Vagina (tissue), 2 donors: ENCODE measurements at regions not wholly inside any gene's neighbourhood (a gene's known extent, or its start where the extent isn't known, plus 50 kb on each side); places are given as distances from the start of the nearest gene placed in this dataset.

Experiments
- DNase-seq, 2 donors: peaks; one replicate each; pipeline ENCODE4 v3.0.0-alpha.2; 2017; ENCODE audit errors: extremely low spot score in 2 of 2
- H3K27ac ChIP-seq: fragments of 200-600 bp; sonication (generic); one replicate; pipeline ENCODE4 v1.5.1; 2019
- H3K27me3 ChIP-seq: fragments of 200-600 bp; sonication (generic); one replicate; pipeline ENCODE4 v1.5.1; 2019
- H3K36me3 ChIP-seq, 2 donors: fragments of 200-600 bp; sonication (generic); one replicate each; pipeline ENCODE4 v1.5.1; 2017 to 2019
- H3K4me1 ChIP-seq: fragments of 200-600 bp; sonication (generic); one replicate; pipeline ENCODE4 v1.5.1; 2019
- H3K4me3 ChIP-seq, 2 donors: fragments of 200-600 bp; sonication (generic); 1 replicate in 1 of 2; 2 replicates in 1 of 2; pipeline ENCODE4 v1.5.1; 2016 to 2019
- H3K9me3 ChIP-seq: fragments of 200-600 bp; sonication (generic); one replicate; pipeline ENCODE4 v1.5.1; 2019
- POLR2A ChIP-seq, 2 donors: fragments of 450-650 bp; IDR thresholded peaks; one replicate each; pipeline ENCODE4 v1.6.1; 2017; ENCODE audit warnings: antibody characterized with exemption in 2 of 2, mild to moderate bottlenecking in 2 of 2, moderate library complexity in 2 of 2
- POLR2AphosphoS5 ChIP-seq, 2 donors: sonication (generic); formaldehyde crosslinking; IDR thresholded peaks; one replicate each; pipeline ENCODE4 v1.9.0; 2017; ENCODE audit warnings: antibody characterized with exemption in 2 of 2, mild to moderate bottlenecking in 2 of 2, low read depth in 1 of 2; ENCODE audit not compliant: insufficient read depth in 1 of 2
- intact Hi-C: fragments of 100-400 bp; cut with DNase I; formaldehyde crosslinking; loops from one replicate; pipeline ENCODE4 v1.15.1; 2023
- TF ChIP-seq, protein P1 (sequence below), 3 experiments: fragments of 450-650 bp in 2 of 3; fragments of 200-600 bp in 1 of 3; sonication (generic) in 1 of 3; IDR thresholded peaks; one replicate each; pipeline ENCODE4 v1.5.1; 2017 to 2019; ENCODE audit warnings: antibody characterized with exemption in 3 of 3, mild to moderate bottlenecking in 2 of 3, moderate library complexity in 2 of 3

DNA sequence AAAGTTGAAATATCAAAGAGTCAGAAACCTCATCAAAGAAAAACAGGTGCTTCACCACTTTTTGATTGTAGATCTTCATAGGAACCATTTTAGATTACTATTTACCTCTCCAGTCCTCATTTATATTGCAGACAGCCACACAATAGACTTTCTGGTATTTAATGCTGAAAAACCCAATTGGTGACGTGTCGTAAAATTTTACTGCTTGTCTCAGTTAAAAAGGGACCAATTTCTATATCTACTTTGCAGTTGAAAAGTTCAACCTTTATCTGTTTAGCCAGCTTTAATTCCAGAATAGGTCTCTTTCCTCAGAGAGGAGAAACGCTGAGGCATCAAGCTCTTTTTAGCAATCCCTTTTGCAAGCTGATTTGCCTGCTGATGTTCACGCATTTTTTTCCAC lies 1722.4 kb downstream of the PLA2G4A start:
- Histone ChIP-seq H3K36me3 (no peaks in the 10 kb centered on the region), H3K4me3 (no peak overlapping the region)

DNA sequence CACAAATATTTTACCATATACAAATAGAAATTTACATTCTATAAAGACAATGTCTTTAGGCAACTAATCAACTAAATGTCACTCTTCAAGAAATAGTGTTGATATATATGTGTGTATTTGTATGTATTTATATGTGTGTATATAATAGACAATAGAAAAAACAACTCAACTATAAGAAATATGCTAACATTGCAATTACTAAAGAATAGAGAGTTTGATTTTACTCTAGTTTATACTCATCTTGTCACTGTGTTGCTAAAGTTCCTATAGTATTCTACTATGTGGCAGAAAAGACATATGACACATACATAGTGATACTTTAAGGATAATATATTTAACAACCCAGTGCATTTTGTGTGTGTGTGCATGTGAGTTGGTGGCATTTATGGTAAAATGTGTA lies 1728.3 kb downstream of the PLA2G4A start:
- Histone ChIP-seq H3K36me3 (no peaks in the 10 kb centered on the region), H3K4me1 (no peaks in the 10 kb centered on the region), H3K9me3 (no peaks in the 10 kb centered on the region), H3K27ac (no peak overlapping the region), H3K27me3 (no peaks in the 10 kb centered on the region), H3K4me3 (no peak overlapping the region)
- intact Hi-C loops, result no loop called here
- DNase-seq, result no peak
- TF ChIP-seq, protein P1, sequence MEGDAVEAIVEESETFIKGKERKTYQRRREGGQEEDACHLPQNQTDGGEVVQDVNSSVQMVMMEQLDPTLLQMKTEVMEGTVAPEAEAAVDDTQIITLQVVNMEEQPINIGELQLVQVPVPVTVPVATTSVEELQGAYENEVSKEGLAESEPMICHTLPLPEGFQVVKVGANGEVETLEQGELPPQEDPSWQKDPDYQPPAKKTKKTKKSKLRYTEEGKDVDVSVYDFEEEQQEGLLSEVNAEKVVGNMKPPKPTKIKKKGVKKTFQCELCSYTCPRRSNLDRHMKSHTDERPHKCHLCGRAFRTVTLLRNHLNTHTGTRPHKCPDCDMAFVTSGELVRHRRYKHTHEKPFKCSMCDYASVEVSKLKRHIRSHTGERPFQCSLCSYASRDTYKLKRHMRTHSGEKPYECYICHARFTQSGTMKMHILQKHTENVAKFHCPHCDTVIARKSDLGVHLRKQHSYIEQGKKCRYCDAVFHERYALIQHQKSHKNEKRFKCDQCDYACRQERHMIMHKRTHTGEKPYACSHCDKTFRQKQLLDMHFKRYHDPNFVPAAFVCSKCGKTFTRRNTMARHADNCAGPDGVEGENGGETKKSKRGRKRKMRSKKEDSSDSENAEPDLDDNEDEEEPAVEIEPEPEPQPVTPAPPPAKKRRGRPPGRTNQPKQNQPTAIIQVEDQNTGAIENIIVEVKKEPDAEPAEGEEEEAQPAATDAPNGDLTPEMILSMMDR (IDR thresholded peaks at IDR 0.05), result no peak
- TF ChIP-seq POLR2AphosphoS5 (IDR thresholded peaks at IDR 0.05; ENCODE audit: insufficient read depth in 1 of 2, low read depth in 1 of 2) (no peak), POLR2A (IDR thresholded peaks at IDR 0.05) (no peak)

More for the DNA sequence above, 1722.4 kb downstream of the PLA2G4A start:
- TF ChIP-seq, protein P1 (IDR thresholded peaks at IDR 0.05), result no peak
- TF ChIP-seq POLR2A (IDR thresholded peaks at IDR 0.05) (no peak), POLR2AphosphoS5 (IDR thresholded peaks at IDR 0.05; ENCODE audit: insufficient read depth in 1 of 2, low read depth in 1 of 2) (no peak)
- Histone ChIP-seq H3K4me1 (no peaks in the 10 kb centered on the region), H3K9me3 (no peaks in the 10 kb centered on the region), H3K27ac (no peak overlapping the region), H3K27me3 (no peaks in the 10 kb centered on the region)
- intact Hi-C loops, result no loop called here
- DNase-seq, result no peak

DNA sequence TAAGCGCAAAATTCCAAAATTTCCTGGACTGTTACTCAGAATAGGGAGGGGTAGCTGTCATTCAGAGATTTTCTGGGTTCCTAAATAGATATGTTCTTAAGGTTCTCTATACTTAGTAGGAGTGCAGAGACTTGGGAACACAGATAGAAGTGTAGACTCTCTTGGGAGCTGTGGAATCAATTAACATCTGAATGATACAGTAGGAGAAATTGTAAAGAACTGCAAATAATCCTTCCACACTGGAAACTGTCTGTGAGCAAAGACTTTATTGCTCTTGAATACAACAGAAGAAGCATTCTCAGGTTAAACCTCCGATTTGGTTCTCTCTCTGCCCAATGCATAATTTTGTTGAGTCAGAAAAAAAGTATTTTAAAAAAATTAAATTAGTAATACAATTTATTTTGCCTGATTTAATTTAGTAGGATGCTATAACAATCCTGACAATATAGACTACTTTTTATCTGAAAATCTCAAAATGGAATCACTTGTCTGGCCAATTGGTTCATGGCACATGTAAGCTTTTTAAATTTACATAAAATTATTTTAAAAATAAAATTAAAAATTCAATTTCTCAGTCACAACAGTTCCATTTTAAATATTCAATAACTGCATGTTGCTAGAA lies 1754.3 kb downstream of the PLA2G4A start:
- no peaks in the 10 kb centered on the region for H3K27me3 ChIP-seq
- no peak overlapping the region for H3K27ac ChIP-seq
- H3K4me1 ChIP-seq, result no peaks in the 10 kb centered on the region
- no peaks in the 10 kb centered on the region for H3K36me3 ChIP-seq
- no peak overlapping the region for H3K4me3 ChIP-seq
- TF ChIP-seq POLR2A (IDR thresholded peaks at IDR 0.05) (no peak), POLR2AphosphoS5 (IDR thresholded peaks at IDR 0.05; ENCODE audit: insufficient read depth in 1 of 2, low read depth in 1 of 2) (no peak)
- TF ChIP-seq, protein P1 (IDR thresholded peaks at IDR 0.05), result no peak
- intact Hi-C loops, result no loop called here
- no peaks in the 10 kb centered on the region for H3K9me3 ChIP-seq
- DNase-seq, result no peak

DNA sequence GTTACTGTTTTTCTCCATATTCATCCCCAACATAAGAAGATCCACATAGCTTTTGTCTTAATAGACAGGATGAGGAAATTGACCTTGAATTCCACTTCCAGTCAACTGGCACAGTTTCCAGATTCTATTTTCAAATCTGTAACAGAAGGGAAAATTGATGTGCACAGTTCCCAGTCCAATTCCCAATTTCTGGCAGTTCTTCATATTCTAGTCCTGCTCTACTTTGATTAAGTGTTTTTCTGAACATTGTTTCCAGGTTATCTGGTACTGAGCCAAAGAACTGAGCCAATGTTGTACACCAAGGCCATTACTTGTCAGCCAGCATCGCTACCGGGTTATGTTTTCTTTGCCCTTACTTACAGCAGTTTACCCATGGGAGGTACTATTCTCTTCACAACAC lies 1755.4 kb downstream of the PLA2G4A start:
- intact Hi-C loops, result no loop called here
- DNase-seq, result no peak
- H3K36me3 ChIP-seq, result no peaks in the 10 kb centered on the region
- H3K4me1 ChIP-seq, result no peaks in the 10 kb centered on the region
- no peak overlapping the region for H3K4me3 ChIP-seq
- TF ChIP-seq, protein P1 (IDR thresholded peaks at IDR 0.05), result no peak
- no peak for TF ChIP-seq POLR2A (IDR thresholded peaks at IDR 0.05)
- H3K27ac ChIP-seq, result no peak overlapping the region
- no peaks in the 10 kb centered on the region for H3K9me3 ChIP-seq
- no peaks in the 10 kb centered on the region for H3K27me3 ChIP-seq

DNA sequence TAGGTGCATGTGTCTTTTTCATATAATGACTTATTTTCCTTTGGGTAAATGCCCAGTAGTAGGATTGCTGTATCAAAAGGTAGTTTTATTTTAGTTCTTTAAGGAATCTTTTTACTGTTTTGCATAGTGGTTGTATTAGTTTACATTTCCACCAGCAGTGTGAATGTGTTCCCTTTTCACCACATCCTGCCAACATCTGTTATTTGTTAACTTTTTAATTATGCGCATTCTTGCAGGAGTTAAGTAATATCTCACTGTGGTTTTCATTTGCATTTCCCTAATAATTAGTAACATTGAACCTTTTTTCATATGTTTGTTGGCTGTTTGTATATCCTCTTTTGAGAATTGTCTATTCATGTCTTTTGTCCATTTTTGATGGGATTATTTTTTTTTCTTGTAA lies 1761.9 kb downstream of the PLA2G4A start:
- Histone ChIP-seq H3K27me3 (no peaks in the 10 kb centered on the region), H3K27ac (no peak overlapping the region), H3K36me3 (no peaks in the 10 kb centered on the region), H3K4me3 (no peak overlapping the region), H3K4me1 (no peaks in the 10 kb centered on the region), H3K9me3 (no peaks in the 10 kb centered on the region)
- intact Hi-C loops, result no loop called here
- no peak for TF ChIP-seq POLR2A (IDR thresholded peaks at IDR 0.05)
- TF ChIP-seq POLR2AphosphoS5 (IDR thresholded peaks at IDR 0.05; ENCODE audit: insufficient read depth in 1 of 2, low read depth in 1 of 2), result no peak
- TF ChIP-seq, protein P1 (IDR thresholded peaks at IDR 0.05), result no peak
- no peak for DNase-seq
